ENCODE measurements at regions not wholly inside any gene's neighbourhood (a gene's known extent, or its start where the extent isn't known, plus 50 kb on each side); places are given as distances from the start of the nearest gene placed in this dataset.

- no peak for TF ChIP-seq POLR2A (IDR thresholded peaks at IDR 0.05; ENCODE audit: low read depth, low read length)
- TF ChIP-seq, protein P1, sequence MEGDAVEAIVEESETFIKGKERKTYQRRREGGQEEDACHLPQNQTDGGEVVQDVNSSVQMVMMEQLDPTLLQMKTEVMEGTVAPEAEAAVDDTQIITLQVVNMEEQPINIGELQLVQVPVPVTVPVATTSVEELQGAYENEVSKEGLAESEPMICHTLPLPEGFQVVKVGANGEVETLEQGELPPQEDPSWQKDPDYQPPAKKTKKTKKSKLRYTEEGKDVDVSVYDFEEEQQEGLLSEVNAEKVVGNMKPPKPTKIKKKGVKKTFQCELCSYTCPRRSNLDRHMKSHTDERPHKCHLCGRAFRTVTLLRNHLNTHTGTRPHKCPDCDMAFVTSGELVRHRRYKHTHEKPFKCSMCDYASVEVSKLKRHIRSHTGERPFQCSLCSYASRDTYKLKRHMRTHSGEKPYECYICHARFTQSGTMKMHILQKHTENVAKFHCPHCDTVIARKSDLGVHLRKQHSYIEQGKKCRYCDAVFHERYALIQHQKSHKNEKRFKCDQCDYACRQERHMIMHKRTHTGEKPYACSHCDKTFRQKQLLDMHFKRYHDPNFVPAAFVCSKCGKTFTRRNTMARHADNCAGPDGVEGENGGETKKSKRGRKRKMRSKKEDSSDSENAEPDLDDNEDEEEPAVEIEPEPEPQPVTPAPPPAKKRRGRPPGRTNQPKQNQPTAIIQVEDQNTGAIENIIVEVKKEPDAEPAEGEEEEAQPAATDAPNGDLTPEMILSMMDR (conservative IDR thresholded peaks at IDR 0.05; ENCODE audit: low read depth, low read length) = no peak
- TF ChIP-seq RFX5 (IDR thresholded peaks at IDR 0.05; ENCODE audit: low read depth, low read length) = no peak
- TF ChIP-seq FOS (IDR thresholded peaks at IDR 0.05; ENCODE audit: low read depth, low read length) = no peak
Observed at GRCh38 chr9:135239769-135240141, 152.3 kb downstream of the OLFM1 start.

All from IMR-90 (cell line).